H1 (cell line): ENCODE measurements at regions not wholly inside any gene's neighbourhood (a gene's known extent, or its start where the extent isn't known, plus 50 kb on each side); places are given as distances from the start of the nearest gene placed in this dataset.
A peak's percentile ranks its signal among the peaks of the same experiment; 100 is the strongest.

ENCODE experiments used
- CHD2 ChIP-seq: IDR thresholded peaks from 2 replicates; pipeline ENCODE4 v1.6.1; 2012; ENCODE audit warnings: low read length, improper control_type of control experiment
- CHD7 ChIP-seq: fragments of 300-600 bp; sonication (generic); IDR thresholded peaks from 2 replicates; pipeline ENCODE4 v1.7.1; 2012; ENCODE audit warnings: low read length, moderate library complexity, mild to moderate bottlenecking, inconsistent platforms; ENCODE audit not compliant: insufficient replicate concordance
- TEAD4 ChIP-seq: IDR thresholded peaks from 2 replicates; pipeline ENCODE4 v1.6.1; 2012; ENCODE audit warnings: low read depth, low read length, inconsistent platforms, mixed read lengths

DNA sequence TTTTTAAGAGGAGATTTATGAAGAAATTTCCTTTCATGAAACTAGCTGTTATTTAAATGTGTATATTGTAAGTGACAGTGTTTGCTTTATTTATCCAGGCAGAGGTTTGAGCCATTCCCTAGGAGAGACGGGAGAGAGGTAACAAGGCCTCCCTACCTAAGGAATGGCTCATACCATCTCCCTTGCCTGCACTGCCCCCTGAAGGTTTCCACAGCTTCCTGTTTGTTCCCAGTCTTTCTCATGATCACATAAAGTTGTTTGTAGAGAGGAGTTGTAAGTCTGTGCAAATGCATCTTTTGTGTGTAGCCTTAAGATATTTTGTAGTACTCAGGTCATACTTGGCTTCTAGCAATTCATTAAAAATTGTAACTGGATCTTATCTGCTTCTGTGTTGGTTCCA is 1504.5 kb upstream of the PCDH10 start (continued):
- TF ChIP-seq CHD7 (no peak), TEAD4 (peak; percentile 44; the same call in 1 of the 2 replicates), CHD2 (no peak)
